ENCODE measurements at regions not wholly inside any gene's neighbourhood (a gene's known extent, or its start where the extent isn't known, plus 50 kb on each side); places are given as distances from the start of the nearest gene placed in this dataset.

- Histone ChIP-seq H2BK15ac (ENCODE audit: low read depth, low read length) (no peak overlapping the region), H4K91ac (ENCODE audit: insufficient read depth, low read depth, low read length) (no peak overlapping the region), H2BK120ac (ENCODE audit: low read depth, low read length) (no peak overlapping the region), H4K5ac (ENCODE audit: low read depth, low read length) (no peak overlapping the region), H2BK5ac (ENCODE audit: low read depth, low read length, poor library complexity, severe bottlenecking) (no peak overlapping the region), H3K4ac (ENCODE audit: low read depth, low read length) (no peak overlapping the region), H3K9me3 (ENCODE audit: control insufficient read depth, insufficient read depth, low read length) (no peaks in the 10 kb centered on the region), H2BK20ac (ENCODE audit: low read depth, low read length) (no peak overlapping the region), H3K14ac (replicated peaks; ENCODE audit: low read depth, low read length) (no peak overlapping the region), H3K18ac (ENCODE audit: low read depth, low read length) (no peak overlapping the region), H3K36me3 (ENCODE audit: control insufficient read depth, insufficient read depth, low read length) (no peaks in the 10 kb centered on the region), H4K20me1 (ENCODE audit: insufficient read depth, low read length) (no peaks in the 10 kb centered on the region), H3K27ac (ENCODE audit: insufficient read depth, low read length) (no peak overlapping the region), H2AK9ac (replicated peaks; ENCODE audit: low read depth, low read length, poor library complexity) (no peak overlapping the region), H3K4me1 (ENCODE audit: control insufficient read depth, insufficient read depth, low read length) (no peaks in the 10 kb centered on the region), H3K27me3 (ENCODE audit: control insufficient read depth, insufficient read depth, low read length) (no peaks in the 10 kb centered on the region), H2AK5ac (ENCODE audit: low read depth, low read length) (no peak overlapping the region), H3K4me2 (ENCODE audit: low read depth, low read length) (no peak overlapping the region), H3K79me1 (ENCODE audit: low read depth in 1 of 2, low read length in 2 of 2) (no peaks in the 10 kb centered on the region), H3K23ac (ENCODE audit: low read depth, low read length) (no peak overlapping the region), H4K8ac (ENCODE audit: low read depth in 2 of 2, low read length in 2 of 2) (no peak overlapping the region), H3K9me1 (ENCODE audit: insufficient read depth, low read length) (no peaks in the 10 kb centered on the region), H3K56ac (ENCODE audit: extremely low read depth, insufficient read depth, low read length) (no peak overlapping the region), H2AFZ (replicated peaks; ENCODE audit: low read length, poor library complexity) (no peak overlapping the region), H3K9ac (ENCODE audit: low read depth, low read length) (no peak overlapping the region), H3K4me3 (ENCODE audit: insufficient read depth, low read depth, low read length) (no peak overlapping the region)
- CTCF ChIA-PET: interaction anchor here (1.8 kb wide), 1 partner anchor 22 kb away, joined by 5 read pairs; no protein-coding TSS in a partner anchor
- intact Hi-C loops (cut with micrococcal nuclease): no loop called here
- POLR2A ChIA-PET (ENCODE audit: unreplicated experiment): no interaction called here
- BruUV-seq (replicated peaks): no TSS peak
- ATAC-seq (ENCODE audit: low read depth): no peak
- DNase-seq: no peak
- TF ChIP-seq CEBPB (IDR thresholded peaks at IDR 0.05; ENCODE audit: low read depth, low read length) (no peak), MAFK (IDR thresholded peaks at IDR 0.05; ENCODE audit: low read depth, low read length) (no peak), MAZ (IDR thresholded peaks at IDR 0.05; ENCODE audit: borderline replicate concordance, low read depth, low read length) (no peak), USF2 (IDR thresholded peaks at IDR 0.05; ENCODE audit: low read depth, low read length) (no peak), BHLHE40 (IDR thresholded peaks at IDR 0.05; ENCODE audit: low read depth, low read length) (no peak), POLR2A (IDR thresholded peaks at IDR 0.05; ENCODE audit: low read depth, low read length) (no peak)
- in situ Hi-C loops (cut with MboI; ENCODE audit: low sequenced_read_pairs): no loop called here
- dilution Hi-C loops (cut with HindIII; ENCODE audit: low sequenced_read_pairs, unreplicated experiment): no loop called here
- no CpG with 5 or more reads among the region's 2 CpGs for WGBS, 2 experiments (ENCODE audit: extremely low coverage in 2 of 2, insufficient read length in 1 of 2)
Observed at GRCh38 chr12:24586293-24586692, 362.6 kb downstream of the BCAT1 start.

Data from IMR-90 (cell line).